Naive thymus-derived CD4-positive, alpha-beta T cell (primary cell): ENCODE measurements at regions not wholly inside any gene's neighbourhood (a gene's known extent, or its start where the extent isn't known, plus 50 kb on each side); places are given as distances from the start of the nearest gene placed in this dataset.
"Not testable (repeated sequence)": the region's sequence is repeated elsewhere in the genome, so short reads cannot be mapped to it uniquely, and the experiment has no call there.

Experiments
- ATAC-seq: fragments of 150-1000 bp; cut with Tn5 transposase; 2 replicates; pipeline ENCODE4 v1.10.0; 2021; ENCODE audit warnings: mild to moderate bottlenecking, moderate library complexity
- CTCF ChIA-PET: fragments of 350-600 bp; sonication (Branson Sonifier 250); formaldehyde crosslinking; loops from one replicate; lab custom pipeline; 2021; ENCODE audit warnings: antibody characterized with exemption; lab: Charles Lee
- POLR2A ChIA-PET: fragments of 350-600 bp; sonication (Branson Sonifier 250); formaldehyde crosslinking; loops from one replicate; lab custom pipeline; 2021; ENCODE audit warnings: antibody characterized with exemption, inconsistent platforms; lab: Charles Lee
- DNase-seq, 9 donors: peaks; one replicate each; pipeline versions ENCODE4 v3.0.0 to v3.0.0-alpha.2; 2020 to 2022; ENCODE audit warnings: mixed read lengths in 1 of 9
- H3K27ac ChIP-seq: one replicate; pipeline ENCODE4 v1.7.0; 2013; ENCODE audit warnings: mild to moderate bottlenecking, low read depth, low read length, moderate library complexity
- H3K27me3 ChIP-seq, 2 donors: one replicate each; pipeline ENCODE4 v1.7.0; 2013; ENCODE audit warnings: low read length in 2 of 2, mild to moderate bottlenecking in 2 of 2, moderate library complexity in 2 of 2; ENCODE audit not compliant: control insufficient read depth in 2 of 2, insufficient read depth in 2 of 2
- H3K36me3 ChIP-seq, 3 experiments: 1 replicate in 2 of 3; 2 replicates in 1 of 3; pipeline ENCODE4 v1.7.0; 2013; ENCODE audit warnings: low read length in 3 of 3, mild to moderate bottlenecking in 3 of 3, moderate library complexity in 1 of 3; ENCODE audit not compliant: insufficient read depth in 3 of 3, control insufficient read depth in 2 of 3
- H3K4me1 ChIP-seq, 2 donors: one replicate each; pipeline ENCODE4 v1.7.0; 2013; ENCODE audit warnings: low read length in 2 of 2, mild to moderate bottlenecking in 2 of 2, moderate library complexity in 1 of 2; ENCODE audit not compliant: control insufficient read depth in 2 of 2, insufficient read depth in 2 of 2
- H3K4me3 ChIP-seq: 2 replicates; pipeline ENCODE4 v1.7.0; 2013; ENCODE audit warnings: mild to moderate bottlenecking, low read length
- H3K9me3 ChIP-seq, 3 experiments: 1 replicate in 2 of 3; 2 replicates in 1 of 3; pipeline ENCODE4 v1.7.0; 2013; ENCODE audit warnings: low read length in 3 of 3; ENCODE audit not compliant: control insufficient read depth in 2 of 3
- H3K27ac Mint-ChIP-seq, 9 donors: one replicate each; pipeline ENCODE4 v1.8.0; 2020 to 2022; ENCODE audit warnings: mixed read lengths in 9 of 9, mild to moderate bottlenecking in 8 of 9, moderate library complexity in 5 of 9, inconsistent platforms in 2 of 9
- H3K27me3 Mint-ChIP-seq, 5 donors: one replicate each; pipeline ENCODE4 v1.8.0; 2021 to 2022; ENCODE audit warnings: mixed read lengths in 5 of 5, mild to moderate bottlenecking in 1 of 5
- H3K36me3 Mint-ChIP-seq, 5 donors: one replicate each; pipeline ENCODE4 v1.8.0; 2020 to 2022; ENCODE audit warnings: mixed read lengths in 5 of 5, mild to moderate bottlenecking in 3 of 5, inconsistent platforms in 1 of 5
- H3K4me1 Mint-ChIP-seq, 7 donors: one replicate each; pipeline ENCODE4 v1.8.0; 2020 to 2022; ENCODE audit warnings: mixed read lengths in 7 of 7, mild to moderate bottlenecking in 3 of 7, inconsistent platforms in 1 of 7
- H3K4me3 Mint-ChIP-seq, 10 donors: one replicate each; pipeline ENCODE4 v1.8.0; 2020 to 2022; ENCODE audit warnings: mild to moderate bottlenecking in 10 of 10, mixed read lengths in 10 of 10, moderate library complexity in 6 of 10, inconsistent platforms in 2 of 10
- H3K9me3 Mint-ChIP-seq, 11 donors: one replicate each; pipeline ENCODE4 v1.8.0; 2020 to 2022; ENCODE audit warnings: mixed read lengths in 11 of 11, mild to moderate bottlenecking in 4 of 11, inconsistent platforms in 1 of 11, moderate library complexity in 1 of 11
- intact Hi-C, 2 donors: fragments of 100-400 bp; cut with micrococcal nuclease; formaldehyde crosslinking; loops; one replicate each; pipeline ENCODE4 v1.15.1; 2023

DNA sequence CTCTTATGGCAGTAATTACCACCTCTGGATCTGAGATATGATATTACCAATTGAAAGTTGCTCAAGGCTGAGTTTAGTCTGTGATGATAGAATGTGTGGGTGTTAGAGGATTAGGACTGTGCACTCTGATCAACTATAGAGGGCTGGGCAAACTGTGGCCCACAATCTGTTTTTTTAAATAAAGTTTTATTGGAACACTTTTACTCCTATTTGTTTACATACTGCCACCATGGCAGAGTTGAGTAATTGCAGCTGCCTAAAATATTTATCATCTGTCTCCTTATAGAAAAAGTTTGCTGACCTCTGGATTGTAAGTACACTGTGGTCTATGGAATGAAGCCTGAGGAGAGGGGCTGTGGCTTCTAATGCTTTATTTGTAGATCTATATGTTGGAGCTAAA, 71.5 kb upstream of the N4BP1 start:
- peaks cover 0 to 7% (median 0%) of the 10 kb centered on the region in 11 donors for H3K9me3 Mint-ChIP-seq
- POLR2A ChIA-PET: no interaction called here
- Histone ChIP-seq H3K9me3 (no peaks in the 10 kb centered on the region), H3K4me1 (no peaks in the 10 kb centered on the region), H3K27me3 (no peaks in the 10 kb centered on the region), H3K27ac (no peak overlapping the region), H3K36me3 (no peaks in the 10 kb centered on the region), H3K4me3 (no peak overlapping the region)
- no peak for ATAC-seq
- H3K4me1 Mint-ChIP-seq: peaks cover 4 to 14% (median 6%) of the 10 kb centered on the region in 7 donors
- no peak overlapping the region for H3K27ac Mint-ChIP-seq
- no peak for DNase-seq
- no peak overlapping the region for H3K4me3 Mint-ChIP-seq
- CTCF ChIA-PET: no interaction called here
- intact Hi-C loops: no loop called here
- H3K27me3 Mint-ChIP-seq: peaks cover 0 to 18% (median 13%) of the 10 kb centered on the region in 5 donors
- H3K36me3 Mint-ChIP-seq: no peaks in the 10 kb centered on the region

DNA sequence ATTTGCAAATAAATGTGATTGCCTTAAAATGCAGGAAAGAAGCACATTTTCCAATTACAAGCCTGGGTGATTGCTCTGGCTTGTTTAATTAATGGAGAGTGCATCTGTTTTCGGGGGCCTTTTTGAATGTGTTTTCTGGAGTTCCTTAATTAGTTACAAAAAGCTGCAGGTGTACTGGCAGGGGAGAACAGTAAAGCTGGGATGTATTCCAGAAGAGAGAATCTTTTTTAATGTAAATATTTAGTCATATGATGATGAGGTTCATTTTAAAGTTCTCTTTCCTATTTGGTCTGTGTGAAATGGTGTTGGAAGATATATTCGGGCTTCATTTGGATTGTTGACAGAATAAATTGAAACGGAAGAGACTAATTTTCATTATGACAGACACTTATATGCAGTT, 70.9 kb upstream of the N4BP1 start:
- no peak overlapping the region for H3K4me3 Mint-ChIP-seq
- H3K4me1 ChIP-seq: no peaks in the 10 kb centered on the region
- no peaks in the 10 kb centered on the region for H3K36me3 ChIP-seq
- H3K27ac ChIP-seq: no peak overlapping the region
- H3K27me3 Mint-ChIP-seq: peaks cover 0 to 12% (median 6%) of the 10 kb centered on the region in 5 donors
- DNase-seq (no peak), ATAC-seq (no peak)
- no peaks in the 10 kb centered on the region for H3K36me3 Mint-ChIP-seq
- H3K27ac Mint-ChIP-seq: no peak overlapping the region
- ChIA-PET CTCF (no interaction called here), POLR2A (no interaction called here)
- intact Hi-C loops: no loop called here
- peaks cover 0 to 7% (median 0%) of the 10 kb centered on the region in 11 donors for H3K9me3 Mint-ChIP-seq
- H3K27me3 ChIP-seq: no peaks in the 10 kb centered on the region
- H3K4me1 Mint-ChIP-seq: peaks cover 0 to 8% (median 6%) of the 10 kb centered on the region in 7 donors
- no peak overlapping the region for H3K4me3 ChIP-seq
- H3K9me3 ChIP-seq: no peaks in the 10 kb centered on the region

DNA sequence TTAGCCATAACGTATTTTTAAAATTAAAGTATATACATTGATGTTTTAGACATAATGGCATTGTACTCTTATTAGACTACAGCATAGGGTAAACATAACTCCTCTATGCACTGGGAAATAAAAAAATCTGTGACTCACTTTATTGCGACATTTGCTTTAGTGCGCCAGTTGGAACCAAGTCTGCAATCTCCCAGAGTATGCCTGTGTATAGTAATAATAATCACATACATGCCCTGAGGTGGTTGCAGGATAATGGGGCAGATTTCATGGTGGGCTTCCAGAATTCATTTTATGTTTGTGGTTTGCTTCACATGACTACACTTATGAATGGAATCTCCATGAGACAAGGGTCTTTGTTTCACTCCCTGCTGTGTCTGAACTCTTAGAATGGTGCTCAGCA, 66.9 kb upstream of the N4BP1 start:
- Mint-ChIP-seq H3K4me3 (no peak overlapping the region), H3K36me3 (peaks cover 0 to 4% (median 0%) of the 10 kb centered on the region in 5 donors), H3K4me1 (no peaks in the 10 kb centered on the region), H3K27me3 (peaks cover 0 to 5% (median 3%) of the 10 kb centered on the region in 5 donors), H3K27ac (no peak overlapping the region), H3K9me3 (peaks cover 0 to 17% (median 9%) of the 10 kb centered on the region in 11 donors)
- H3K9me3 ChIP-seq: no peaks in the 10 kb centered on the region
- intact Hi-C loops: no loop called here
- H3K36me3 ChIP-seq: no peaks in the 10 kb centered on the region
- ChIA-PET POLR2A (interaction anchor here (0.6 kb wide), 1 partner anchor 19 kb away, joined by 4 read pairs; no protein-coding TSS in a partner anchor), CTCF (no interaction called here)
- no peaks in the 10 kb centered on the region for H3K27me3 ChIP-seq
- DNase-seq: no peak
- H3K27ac ChIP-seq: no peak overlapping the region
- H3K4me3 ChIP-seq: no peak overlapping the region
- no peaks in the 10 kb centered on the region for H3K4me1 ChIP-seq
- no peak for ATAC-seq

DNA sequence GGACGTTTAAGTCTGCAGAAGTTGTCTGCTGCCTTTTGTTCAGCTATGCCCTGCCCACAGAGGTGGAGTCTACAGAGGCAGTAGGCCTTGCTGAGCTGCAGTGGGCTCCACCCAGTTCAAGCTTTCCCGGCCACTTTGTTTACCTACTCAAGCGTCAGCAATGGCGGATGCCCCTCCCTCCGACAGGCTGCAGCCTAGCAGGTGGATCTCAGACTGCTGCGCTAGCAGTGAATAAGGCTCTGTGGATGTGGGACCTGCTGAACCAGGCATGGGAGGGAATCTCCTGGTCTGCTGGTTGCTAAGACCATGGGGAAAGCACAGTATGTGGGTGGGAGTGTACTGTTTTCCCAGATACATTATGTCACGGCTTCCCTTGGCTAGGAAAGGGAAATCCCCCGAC, 58.2 kb upstream of the N4BP1 start:
- H3K9me3 ChIP-seq, H3K27ac ChIP-seq, H3K4me1 ChIP-seq, POLR2A ChIA-PET, H3K27ac Mint-ChIP-seq, H3K4me1 Mint-ChIP-seq, DNase-seq, H3K27me3 ChIP-seq, intact Hi-C loops, ATAC-seq, CTCF ChIA-PET, H3K36me3 ChIP-seq, H3K4me3 Mint-ChIP-seq, H3K4me3 ChIP-seq: not testable (repeated sequence)
- peaks cover 0 to 29% (median 6%) of the 10 kb centered on the region in 5 donors for H3K27me3 Mint-ChIP-seq
- H3K36me3 Mint-ChIP-seq: peaks cover 0 to 13% (median 7%) of the 10 kb centered on the region in 5 donors
- H3K9me3 Mint-ChIP-seq: peaks cover under 1 to 54% (median 20%) of the 10 kb centered on the region in 11 donors

DNA sequence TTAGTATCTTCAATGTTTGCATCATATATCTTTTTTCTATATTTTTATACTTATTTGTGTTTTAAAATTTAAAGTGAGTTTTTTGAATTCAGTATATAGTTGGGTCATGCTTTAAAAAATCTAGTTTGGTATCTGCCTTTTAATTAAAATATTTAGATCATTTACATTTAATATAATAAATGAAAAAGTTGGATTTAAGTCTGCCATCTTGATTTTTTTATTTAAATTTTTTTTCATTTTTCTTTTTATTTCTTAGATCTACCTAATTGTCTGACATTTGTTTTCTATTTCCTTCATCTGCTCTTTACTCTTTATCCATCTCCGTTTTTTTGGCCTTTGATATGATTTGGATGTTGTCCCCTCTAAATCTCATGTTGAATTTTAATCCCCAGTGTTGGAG, 50.0 kb upstream of the N4BP1 start:
- ChIA-PET POLR2A (no interaction called here), CTCF (no interaction called here)
- Histone ChIP-seq H3K4me3 (no peak overlapping the region), H3K27me3 (no peaks in the 10 kb centered on the region), H3K27ac (no peak overlapping the region), H3K9me3 (peaks cover 0 to 5% (median 5%) of the 10 kb centered on the region in 3 experiments), H3K4me1 (no peaks in the 10 kb centered on the region), H3K36me3 (no peaks in the 10 kb centered on the region)
- no peak overlapping the region for H3K27ac Mint-ChIP-seq
- H3K4me3 Mint-ChIP-seq: no peak overlapping the region
- intact Hi-C loops: no loop called here
- peaks cover 5 to 68% (median 25%) of the 10 kb centered on the region in 11 donors for H3K9me3 Mint-ChIP-seq
- H3K27me3 Mint-ChIP-seq: no peaks in the 10 kb centered on the region
- DNase-seq (no peak), ATAC-seq (no peak)
- peaks cover 0 to 8% (median 2%) of the 10 kb centered on the region in 5 donors for H3K36me3 Mint-ChIP-seq
- no peaks in the 10 kb centered on the region for H3K4me1 Mint-ChIP-seq
